Vagina (tissue), 2 donors: ENCODE measurements at regions not wholly inside any gene's neighbourhood (a gene's known extent, or its start where the extent isn't known, plus 50 kb on each side); places are given as distances from the start of the nearest gene placed in this dataset.

Experiments
- CTCF ChIP-seq, 3 experiments: fragments of 450-650 bp in 2 of 3; fragments of 200-600 bp in 1 of 3; sonication (generic) in 1 of 3; IDR thresholded peaks; one replicate each; pipeline ENCODE4 v1.5.1; 2017 to 2019; ENCODE audit warnings: antibody characterized with exemption in 3 of 3, mild to moderate bottlenecking in 2 of 3, moderate library complexity in 2 of 3
- POLR2A ChIP-seq, 2 donors: fragments of 450-650 bp; IDR thresholded peaks; one replicate each; pipeline ENCODE4 v1.6.1; 2017; ENCODE audit warnings: antibody characterized with exemption in 2 of 2, mild to moderate bottlenecking in 2 of 2, moderate library complexity in 2 of 2
- POLR2AphosphoS5 ChIP-seq, 2 donors: sonication (generic); formaldehyde crosslinking; IDR thresholded peaks; one replicate each; pipeline ENCODE4 v1.9.0; 2017; ENCODE audit warnings: antibody characterized with exemption in 2 of 2, mild to moderate bottlenecking in 2 of 2, low read depth in 1 of 2; ENCODE audit not compliant: insufficient read depth in 1 of 2

GRCh38 chr4:138646383-138646782 lies 369.2 kb upstream of the NOCT start:
- no peak for TF ChIP-seq POLR2AphosphoS5 (IDR thresholded peaks at IDR 0.05; ENCODE audit: insufficient read depth in 1 of 2, low read depth in 1 of 2)
- TF ChIP-seq CTCF (IDR thresholded peaks at IDR 0.05): no peak
- TF ChIP-seq POLR2A (IDR thresholded peaks at IDR 0.05): no peak
